H54 (cell line): ENCODE measurements at regions not wholly inside any gene's neighbourhood (a gene's known extent, or its start where the extent isn't known, plus 50 kb on each side); places are given as distances from the start of the nearest gene placed in this dataset.

ENCODE experiments used
- DNase-seq: peaks from one replicate; pipeline ENCODE4 v3.0.0; 2011; ENCODE audit warnings: low spot score, mixed read lengths; ENCODE audit not compliant: insufficient read length
- FAIRE-seq: peaks from 3 replicates; lab custom pipeline; 2011; peaks lifted over from hg19 to GRCh38; lab: Jason Lieb, UNC
- POLR2A ChIP-seq: IDR thresholded peaks from 2 replicates; pipeline ENCODE4 v1.6.1; 2011; ENCODE audit warnings: low read depth, mild to moderate bottlenecking, low read length

DNA sequence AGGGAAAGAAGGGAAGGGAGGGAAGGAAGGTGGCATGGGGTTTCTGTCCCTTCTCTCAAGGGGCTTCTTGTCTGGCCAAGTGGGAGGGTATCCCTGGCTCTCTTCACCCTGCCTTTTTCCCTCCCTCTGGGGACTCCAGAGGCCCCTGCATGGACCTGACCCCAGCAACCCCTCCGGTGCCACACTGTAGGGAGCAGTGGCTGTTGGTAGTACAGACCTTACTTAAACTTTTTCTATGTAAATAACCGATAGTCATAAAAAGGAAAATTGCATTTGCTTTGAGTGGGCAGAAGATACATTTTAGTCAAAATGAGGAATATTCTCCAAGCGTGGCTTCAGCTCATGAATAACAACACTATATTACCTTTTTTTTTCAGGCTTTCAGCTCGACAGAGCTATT lies 1384.0 kb downstream of the BRD1 start:
- FAIRE-seq, result no peak
- DNase-seq, result no peak
- TF ChIP-seq POLR2A, result no peak

DNA sequence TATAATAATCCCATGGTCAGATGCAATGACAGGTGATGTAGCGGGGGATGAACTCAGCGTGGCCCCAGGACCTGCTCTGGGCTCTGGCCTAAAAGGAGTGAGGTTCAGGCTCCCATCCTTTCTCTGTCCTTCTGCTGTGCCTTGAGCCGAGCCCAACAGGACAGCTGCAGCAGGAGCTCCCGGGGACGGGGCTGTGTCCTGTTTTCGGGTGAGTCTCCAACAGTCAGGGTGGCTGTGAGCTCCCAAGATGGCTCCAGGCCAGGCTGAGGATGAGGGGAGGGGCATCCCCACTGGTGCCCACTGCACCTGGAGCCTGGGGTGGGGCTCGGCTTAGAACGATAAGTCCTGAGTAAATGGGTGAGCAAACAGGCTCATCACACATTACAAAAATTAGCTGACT lies 1385.0 kb downstream of the BRD1 start:
- no peak for TF ChIP-seq POLR2A
- FAIRE-seq, result no peak
- no peak for DNase-seq

DNA sequence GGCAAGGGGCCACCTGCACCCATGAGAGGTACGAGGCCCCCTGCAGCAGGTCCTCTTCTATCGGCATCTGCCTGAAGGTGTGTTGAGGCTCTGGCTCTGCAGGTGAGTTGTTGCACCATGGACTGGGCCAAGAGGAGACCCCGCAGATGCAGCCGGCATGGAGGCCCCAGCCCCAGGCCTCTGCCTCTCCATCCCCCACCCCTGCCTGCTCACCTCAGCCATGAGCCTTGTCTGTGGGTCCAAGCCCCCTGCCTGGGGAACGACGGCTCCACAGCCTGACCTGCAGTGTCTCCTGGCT lies 1386.2 kb downstream of the BRD1 start:
- DNase-seq (no peak), FAIRE-seq (no peak)
- TF ChIP-seq POLR2A, result no peak

DNA sequence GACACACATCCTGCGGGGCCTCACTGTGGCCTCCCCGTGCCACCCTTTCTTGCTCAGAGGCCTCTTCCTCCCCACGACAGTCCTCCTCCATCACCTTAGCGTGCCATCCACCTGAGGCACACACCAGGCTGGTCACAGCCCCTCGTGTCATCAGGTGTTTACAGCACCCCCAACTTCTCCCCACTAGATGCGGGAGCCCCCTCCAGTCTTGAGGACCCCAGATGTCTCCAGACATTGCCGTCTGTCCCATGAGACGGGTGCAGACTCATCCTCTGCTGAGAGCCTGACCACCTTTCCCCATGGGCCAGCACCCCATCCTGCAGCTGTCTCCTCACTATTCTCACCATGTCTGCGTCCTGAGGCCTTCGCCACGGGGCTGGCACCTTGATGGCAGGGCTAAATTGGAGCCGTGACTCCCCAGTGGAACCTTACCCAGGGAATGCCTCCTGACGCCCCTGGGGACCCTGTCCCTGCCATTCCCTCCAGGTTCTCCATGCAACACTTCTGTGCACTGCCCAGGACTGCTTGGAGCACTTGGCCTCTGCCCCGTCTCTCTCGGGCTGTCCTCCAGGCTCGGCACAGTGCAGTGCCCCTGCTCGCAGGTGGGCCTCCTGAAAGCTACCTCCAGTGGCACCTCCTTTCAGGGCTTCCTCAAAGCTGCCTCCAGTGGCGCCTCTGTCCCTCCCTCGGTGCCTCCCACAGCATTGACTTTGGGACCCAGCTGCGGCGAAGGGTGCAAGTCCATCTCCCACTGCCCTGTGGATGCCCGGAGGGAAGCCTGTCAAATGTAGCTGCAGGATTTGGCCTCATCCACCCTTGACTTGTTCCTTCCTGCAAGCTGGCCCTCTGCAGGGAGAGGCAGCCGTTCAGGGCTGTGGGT lies 1386.8 kb downstream of the BRD1 start:
- FAIRE-seq (no peak), DNase-seq (no peak)
- no peak for TF ChIP-seq POLR2A

DNA sequence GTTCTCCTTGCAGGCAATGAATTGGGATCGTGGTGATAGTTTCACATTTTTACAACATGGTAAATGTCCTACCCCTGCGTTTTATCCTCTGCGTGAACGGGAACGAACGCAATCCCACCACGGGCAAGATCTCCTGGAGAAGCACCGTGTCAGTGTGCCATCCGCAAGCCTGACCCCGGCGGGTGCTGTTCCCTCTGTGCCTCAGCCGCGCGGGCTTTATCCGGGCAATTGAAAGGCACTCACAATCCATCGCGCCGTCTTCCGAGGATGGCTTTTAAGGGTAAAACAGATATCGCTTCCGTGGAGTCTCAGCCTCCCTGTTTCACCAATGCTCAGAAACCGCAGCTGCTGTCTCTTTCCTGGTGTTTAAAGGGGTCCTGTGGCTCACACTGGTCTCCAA lies 1387.5 kb downstream of the BRD1 start:
- FAIRE-seq (no peak), DNase-seq (no peak)
- no peak for TF ChIP-seq POLR2A

DNA sequence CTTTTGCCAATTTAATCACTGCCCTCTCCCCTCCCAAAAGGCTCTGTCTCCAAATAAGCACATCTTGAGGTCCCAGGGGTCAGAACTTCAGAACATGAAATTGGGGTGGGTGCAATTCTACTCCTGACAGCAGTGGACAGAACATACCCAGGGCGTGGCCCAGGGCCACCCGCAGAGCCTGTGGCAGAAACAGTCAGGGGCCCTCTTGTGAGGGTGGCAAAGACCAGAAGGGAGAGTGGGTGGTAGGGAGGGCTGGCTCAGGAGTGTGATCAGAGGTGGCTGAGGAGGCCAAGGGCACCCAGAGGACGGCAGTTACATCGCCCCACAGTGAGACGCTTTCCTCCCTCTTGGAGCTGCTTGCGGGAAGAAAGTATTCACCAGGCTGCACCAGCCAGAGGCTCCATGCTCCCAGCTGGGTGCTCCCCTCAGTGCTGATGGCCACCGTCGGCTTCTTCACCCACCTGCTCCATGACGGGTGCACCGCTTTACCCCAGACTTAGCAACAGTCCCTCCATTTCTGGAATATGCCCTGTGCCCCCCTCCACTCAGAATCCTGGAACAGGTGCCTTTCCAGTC lies 1388.0 kb downstream of the BRD1 start:
- FAIRE-seq (no peak), DNase-seq (no peak)

DNA sequence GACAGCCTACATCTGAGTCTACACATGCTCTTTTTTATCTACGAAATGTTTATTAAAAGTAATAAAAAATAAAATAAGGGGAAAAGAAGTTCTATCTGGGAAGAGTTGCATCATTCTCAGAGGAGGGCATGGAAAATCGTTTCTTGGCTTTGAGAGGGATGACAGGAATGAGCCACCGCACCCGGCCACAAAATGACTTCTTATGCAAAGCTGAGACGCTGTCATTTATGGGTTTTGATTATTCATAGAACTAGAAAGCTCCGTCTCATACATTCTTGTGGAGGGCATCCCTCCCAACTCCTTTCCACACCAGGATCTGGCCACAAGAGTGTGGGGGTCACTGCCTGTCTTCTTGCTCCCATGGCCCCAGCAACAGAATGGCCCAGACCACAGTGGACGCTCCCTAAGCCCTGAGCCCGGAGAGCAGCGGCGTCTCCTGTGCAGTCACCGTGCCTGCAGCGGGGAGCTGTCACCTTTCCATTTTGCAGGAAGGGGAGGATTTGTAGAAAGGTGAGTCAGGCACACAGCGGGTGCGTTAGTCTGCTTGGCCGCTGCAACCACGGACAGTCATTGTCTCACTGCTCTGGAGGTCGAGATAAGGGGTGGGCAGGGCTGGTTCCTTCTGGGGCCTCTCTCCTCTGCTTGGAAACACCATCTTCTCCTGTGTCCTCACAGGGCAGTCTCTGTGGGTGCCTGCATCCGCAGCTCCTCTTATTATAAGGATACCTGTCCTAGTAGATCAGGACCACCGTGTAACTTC lies 1388.7 kb downstream of the BRD1 start:
- DNase-seq, result no peak
- no peak for TF ChIP-seq POLR2A

More for the DNA sequence above, 1388.0 kb downstream of the BRD1 start:
- TF ChIP-seq POLR2A, result no peak

DNA sequence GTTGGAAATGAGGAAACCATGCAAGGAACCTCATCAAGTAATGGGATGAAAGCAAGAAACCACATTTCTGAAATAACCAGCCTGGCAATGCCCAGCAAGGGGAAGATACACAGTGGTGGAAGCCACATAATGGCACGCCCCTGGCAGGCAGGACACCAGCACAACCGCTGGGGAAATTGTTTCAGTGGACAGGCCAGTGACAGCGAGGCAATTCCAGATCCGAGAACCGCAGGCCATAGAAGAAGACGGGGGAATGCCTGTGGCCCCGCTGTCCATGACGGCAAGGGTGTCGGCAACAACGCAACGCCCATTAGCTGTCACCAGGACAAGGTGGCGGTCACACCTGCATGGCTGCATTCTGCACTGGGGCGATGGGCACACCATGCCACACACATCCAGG lies 1389.6 kb downstream of the BRD1 start:
- TF ChIP-seq POLR2A, result no peak
- no peak for DNase-seq
- no peak for FAIRE-seq

More for the DNA sequence above, 1388.7 kb downstream of the BRD1 start:
- no peak for FAIRE-seq

DNA sequence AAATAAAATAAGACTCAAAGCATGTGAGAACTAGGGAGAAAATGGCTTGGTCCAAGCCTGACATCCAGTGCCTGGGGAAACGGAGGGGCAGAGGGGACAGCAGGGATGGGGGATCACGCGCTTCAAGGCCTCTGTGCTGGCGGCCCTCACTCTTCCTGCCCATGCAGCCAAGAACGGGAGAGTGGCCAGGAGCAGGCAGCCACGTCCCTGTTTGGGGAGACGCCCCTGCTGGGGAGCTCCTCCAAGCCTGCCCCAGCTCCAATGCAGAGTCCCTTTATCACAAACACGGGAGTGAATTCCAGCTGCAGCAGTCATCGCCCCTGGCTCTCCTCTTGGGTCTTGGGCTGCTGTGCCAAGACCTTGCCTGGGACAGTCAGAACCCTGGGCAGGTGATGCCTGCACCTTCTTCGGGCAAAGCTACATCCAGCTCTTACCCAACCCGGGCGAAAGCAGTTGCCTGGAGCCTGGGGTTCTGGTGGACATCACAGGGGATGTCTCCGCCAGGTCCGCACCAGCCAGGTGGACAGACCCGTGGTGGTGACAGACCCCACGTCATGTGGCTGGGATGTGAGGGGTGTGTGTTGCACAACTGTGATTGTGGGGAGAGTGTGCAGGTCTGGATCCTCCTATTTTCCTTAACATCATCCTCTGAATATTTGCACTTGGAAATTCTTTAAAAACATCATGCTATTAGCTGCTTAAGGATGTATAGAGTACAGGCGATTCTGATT lies 1391.3 kb downstream of the BRD1 start:
- DNase-seq (no peak), FAIRE-seq (no peak)
- TF ChIP-seq POLR2A, result no peak

DNA sequence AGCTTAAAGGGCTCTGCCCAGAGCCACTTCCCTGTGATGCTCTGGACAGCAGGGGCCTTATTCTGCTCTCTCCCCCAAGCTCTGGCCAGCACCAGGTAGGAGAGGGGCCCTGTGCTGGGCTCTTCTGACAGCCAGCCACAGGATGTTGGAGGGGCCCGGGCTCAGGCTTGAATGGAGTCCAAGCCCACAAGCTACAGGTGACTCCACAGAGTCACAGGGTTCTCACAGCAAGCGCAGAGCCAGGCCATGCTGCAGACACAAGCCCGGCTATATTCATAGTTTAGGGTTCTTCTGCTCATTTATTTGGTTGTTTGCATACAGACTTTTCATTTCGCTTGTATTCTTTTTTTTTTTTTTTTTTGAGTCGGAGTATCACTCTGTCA lies 1392.8 kb downstream of the BRD1 start:
- no peak for FAIRE-seq
- no peak for TF ChIP-seq POLR2A
- no peak for DNase-seq

DNA sequence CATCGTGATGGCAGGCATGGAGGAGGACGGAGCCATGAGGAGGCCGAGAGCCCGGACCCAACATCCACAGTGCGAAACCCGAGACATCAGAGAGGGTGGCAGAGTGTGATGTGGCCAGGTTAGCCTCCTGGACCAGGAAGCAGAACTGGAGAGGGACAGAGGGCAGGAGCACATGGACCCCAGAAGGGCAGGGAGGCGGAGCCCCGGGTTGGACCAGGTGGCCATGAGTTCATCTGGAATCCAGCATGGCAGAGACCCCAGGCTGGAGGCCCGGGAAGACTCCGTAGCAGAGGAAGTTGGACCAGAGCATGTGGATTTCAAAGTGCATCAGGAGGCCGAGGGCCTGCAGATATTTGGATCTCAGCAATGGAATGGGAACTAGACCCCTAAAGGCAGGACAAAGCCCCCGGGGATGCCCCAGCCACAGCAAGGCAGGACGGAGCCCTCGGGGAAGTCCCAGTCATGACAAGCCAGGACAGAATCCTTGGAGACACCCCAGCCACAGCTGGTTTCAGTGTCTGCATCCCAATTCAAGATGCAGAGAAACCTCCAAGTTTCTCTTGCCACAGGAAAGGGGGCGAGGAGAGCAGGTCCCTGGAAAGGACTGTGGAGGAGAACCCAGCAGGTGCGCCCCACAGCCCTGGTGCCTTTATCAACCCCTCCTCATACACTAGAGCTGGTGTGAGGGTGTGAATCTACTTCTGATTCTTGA lies 1393.4 kb downstream of the BRD1 start:
- DNase-seq, result no peak
- TF ChIP-seq POLR2A, result no peak
- no peak for FAIRE-seq

DNA sequence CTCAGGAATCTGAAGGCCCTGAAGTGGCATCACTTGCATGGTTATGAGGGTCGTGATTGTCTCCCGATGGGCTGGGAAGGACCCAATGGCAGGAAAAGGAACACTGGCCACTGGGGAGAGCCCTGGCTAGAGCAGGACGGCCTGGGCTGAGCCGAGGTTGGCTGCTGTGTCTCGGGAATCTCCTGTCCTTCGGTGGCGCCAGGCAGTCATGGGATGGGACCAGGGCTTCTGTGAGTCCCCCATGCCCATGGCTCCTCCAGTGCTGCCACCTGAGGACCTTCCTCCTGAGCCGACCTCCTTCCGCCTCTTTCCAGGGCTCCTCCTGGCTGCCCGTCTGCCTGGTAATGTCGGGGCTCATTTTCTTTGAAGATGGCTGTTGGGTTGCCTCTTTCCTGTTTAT lies 1394.0 kb downstream of the BRD1 start:
- TF ChIP-seq POLR2A, result no peak
- DNase-seq (no peak), FAIRE-seq (no peak)
